OCI-LY7 (cell line): ENCODE measurements at regions not wholly inside any gene's neighbourhood (a gene's known extent, or its start where the extent isn't known, plus 50 kb on each side); places are given as distances from the start of the nearest gene placed in this dataset.

ENCODE experiments used
- CTCF ChIP-seq: fragments of 200-600 bp; sonication (generic); conservative IDR thresholded peaks from 2 replicates; pipeline ENCODE4 v1.5.1; 2014; ENCODE audit warnings: mild to moderate bottlenecking, antibody characterized with exemption, low read length, moderate library complexity, mixed read lengths
- EZH2phosphoT487 ChIP-seq: fragments of 200-600 bp; sonication (generic); IDR thresholded peaks from 2 replicates; pipeline ENCODE4 v1.6.1; 2018; ENCODE audit warnings: low read depth, borderline replicate concordance, mild to moderate bottlenecking, mixed run types, antibody characterized with exemption, low read length, moderate library complexity, mixed read lengths

- TF ChIP-seq CTCF: no peak
- TF ChIP-seq EZH2phosphoT487: no peak
Observed at GRCh38 chr7:118949031-118949430, 724.5 kb downstream of the ANKRD7 start.
